Mesodermal cell (in vitro differentiated cells): ENCODE measurements at regions not wholly inside any gene's neighbourhood (a gene's known extent, or its start where the extent isn't known, plus 50 kb on each side); places are given as distances from the start of the nearest gene placed in this dataset.

Experiments
- H3K27ac ChIP-seq: 2 replicates; pipeline ENCODE4 v1.7.0; 2013; ENCODE audit warnings: mild to moderate bottlenecking, low read depth, low read length, moderate library complexity; ENCODE audit not compliant: severe bottlenecking
- H3K36me3 ChIP-seq: 2 replicates; pipeline ENCODE4 v1.7.1; 2013; ENCODE audit warnings: mild to moderate bottlenecking, low read length, moderate library complexity; ENCODE audit not compliant: control insufficient read depth, insufficient read depth
- H3K4me1 ChIP-seq: one replicate; pipeline ENCODE4 v1.7.1; 2013; ENCODE audit warnings: mild to moderate bottlenecking, low read length; ENCODE audit not compliant: insufficient read depth, control insufficient read depth, poor library complexity, severe bottlenecking
- H3K4me3 ChIP-seq: 2 replicates; pipeline ENCODE4 v1.7.0; 2013; ENCODE audit warnings: low read length, control low read depth, mild to moderate bottlenecking; ENCODE audit not compliant: insufficient read depth, poor library complexity, severe bottlenecking; ENCODE audit errors: extremely low read depth
- H3K9me3 ChIP-seq: 2 replicates; pipeline ENCODE4 v1.7.1; 2013; ENCODE audit warnings: mild to moderate bottlenecking, low read length, moderate library complexity; ENCODE audit not compliant: control insufficient read depth
- WGBS, 2 experiments: methylation state at CpG; one replicate each; pipeline ENCODE4 v1.1.5; 2013; ENCODE audit warnings: missing lambda C conversion rate in 2 of 2; ENCODE audit not compliant: insufficient coverage in 2 of 2; 5-methylcytosine and 5-hydroxymethylcytosine counted together

DNA sequence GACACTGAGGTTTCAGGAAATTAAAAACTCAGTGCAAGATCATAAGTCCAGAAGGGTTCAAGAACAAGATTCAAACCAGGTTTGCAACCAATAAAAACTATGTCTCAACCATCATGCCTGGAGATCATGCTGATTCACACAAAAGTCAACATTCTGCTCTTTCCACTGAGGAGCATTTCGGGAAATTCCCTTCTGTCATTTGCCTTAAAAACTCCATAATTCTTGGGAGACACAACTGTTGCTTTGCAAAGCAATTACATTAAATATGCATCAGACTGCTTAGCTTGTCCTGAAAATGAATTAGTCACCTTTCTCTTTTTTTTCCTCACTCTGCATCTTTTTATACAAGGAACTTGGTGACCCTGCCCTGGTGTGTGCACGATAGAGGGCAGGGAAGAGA is 275.9 kb upstream of the ZNF462 start:
- no peak overlapping the region for H3K4me3 ChIP-seq
- no peaks in the 10 kb centered on the region for H3K9me3 ChIP-seq
- no peaks in the 10 kb centered on the region for H3K36me3 ChIP-seq
- H3K27ac ChIP-seq, result no peak overlapping the region
- WGBS, 2 experiments, result 91 to 97% methylated on average over 1 to 2 of the region's 2 CpGs
- H3K4me1 ChIP-seq, result peaks cover 32% of the 10 kb centered on the region

GRCh38 chr9:106588626-106589025 is 274.3 kb upstream of the ZNF462 start:
- H3K4me3 ChIP-seq, result no peak overlapping the region
- no peaks in the 10 kb centered on the region for H3K9me3 ChIP-seq
- peak overlapping the region; percentile 85 for H3K27ac ChIP-seq
- 21 to 35% methylated on average over 3 to 4 of the region's 5 CpGs for WGBS, 2 experiments
- H3K4me1 ChIP-seq, result peaks cover 30% of the 10 kb centered on the region
- H3K36me3 ChIP-seq, result no peaks in the 10 kb centered on the region

DNA sequence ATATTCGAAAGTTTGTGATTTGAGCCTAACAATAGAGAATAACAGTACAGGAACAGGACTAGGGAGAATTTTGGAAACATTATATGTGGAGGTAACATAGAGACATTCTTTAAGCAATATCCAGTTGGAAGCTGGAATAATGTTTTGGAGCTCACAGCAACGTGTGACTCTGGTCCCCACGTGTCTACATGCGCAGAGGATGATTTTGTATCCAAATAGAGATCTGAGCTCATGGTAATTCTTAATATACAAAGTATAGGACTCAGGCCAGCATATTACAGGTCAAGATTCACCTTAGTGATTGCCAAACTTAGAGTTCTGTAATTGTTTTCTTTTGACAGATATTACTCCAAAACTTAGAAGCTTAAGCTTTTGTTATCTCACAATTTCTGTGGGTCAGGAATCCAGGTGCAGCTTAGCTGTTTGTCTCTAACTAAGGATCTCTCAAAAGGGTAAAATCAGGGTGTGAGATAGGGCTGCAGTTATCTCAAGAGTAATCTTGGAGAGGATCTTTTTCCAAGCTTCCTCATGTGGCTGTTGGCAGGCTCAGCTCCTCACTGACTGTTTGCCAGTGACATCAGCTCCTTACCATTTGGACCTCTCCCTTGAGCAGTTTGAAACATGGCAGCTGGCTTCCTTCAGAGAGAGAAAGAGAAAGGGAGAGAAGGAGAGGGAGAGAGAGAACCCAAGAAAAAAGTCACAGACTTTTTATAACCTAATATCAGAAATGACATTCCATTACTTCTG is 272.0 kb upstream of the ZNF462 start:
- Histone ChIP-seq H3K36me3 (no peaks in the 10 kb centered on the region), H3K4me3 (no peak overlapping the region), H3K9me3 (no peaks in the 10 kb centered on the region), H3K27ac (no peak overlapping the region), H3K4me1 (peaks cover 28% of the 10 kb centered on the region)
- 100% methylated on average over 2 of the region's 4 CpGs for WGBS, 2 experiments

- WGBS, 2 experiments, result 94 to 96% methylated on average over 7 of the region's 7 CpGs
- H3K27ac ChIP-seq, result no peak overlapping the region
- H3K9me3 ChIP-seq, result no peaks in the 10 kb centered on the region
- no peak overlapping the region for H3K4me3 ChIP-seq
- no peaks in the 10 kb centered on the region for H3K36me3 ChIP-seq
- H3K4me1 ChIP-seq, result peaks cover 18% of the 10 kb centered on the region
Observed at GRCh38 chr9:106593201-106593600, 269.8 kb upstream of the ZNF462 start.

- Histone ChIP-seq H3K36me3 (no peaks in the 10 kb centered on the region), H3K27ac (no peak overlapping the region), H3K4me1 (no peaks in the 10 kb centered on the region), H3K4me3 (no peak overlapping the region), H3K9me3 (no peaks in the 10 kb centered on the region)
- WGBS, 2 experiments, result 84 to 89% methylated on average over 4 of the region's 4 CpGs
Observed at GRCh38 chr9:106596984-106597383, 266.0 kb upstream of the ZNF462 start.

- H3K36me3 ChIP-seq, result no peaks in the 10 kb centered on the region
- H3K27ac ChIP-seq, result no peak overlapping the region
- WGBS, 2 experiments, result 67 to 90% methylated on average over 1 to 3 of the region's 4 CpGs
- H3K9me3 ChIP-seq, result no peaks in the 10 kb centered on the region
- no peaks in the 10 kb centered on the region for H3K4me1 ChIP-seq
- no peak overlapping the region for H3K4me3 ChIP-seq
Observed at GRCh38 chr9:106600955-106601560, 261.9 kb upstream of the ZNF462 start.

- no peak overlapping the region for H3K27ac ChIP-seq
- no peaks in the 10 kb centered on the region for H3K4me1 ChIP-seq
- H3K36me3 ChIP-seq, result no peaks in the 10 kb centered on the region
- no peaks in the 10 kb centered on the region for H3K9me3 ChIP-seq
- no peak overlapping the region for H3K4me3 ChIP-seq
- WGBS, 2 experiments, result 100% methylated on average over 1 of the region's 1 CpG; no CpG with 5 or more reads in 1 of the 2 experiments
Observed at GRCh38 chr9:106602344-106602743, 260.6 kb upstream of the ZNF462 start.

GRCh38 chr9:106613250-106613737 is 249.7 kb upstream of the ZNF462 start:
- Histone ChIP-seq H3K27ac (no peak overlapping the region), H3K36me3 (no peaks in the 10 kb centered on the region), H3K4me3 (no peak overlapping the region), H3K4me1 (peaks cover 23% of the 10 kb centered on the region), H3K9me3 (no peaks in the 10 kb centered on the region)
- 90 to 93% methylated on average over 2 to 3 of the region's 3 CpGs for WGBS, 2 experiments

DNA sequence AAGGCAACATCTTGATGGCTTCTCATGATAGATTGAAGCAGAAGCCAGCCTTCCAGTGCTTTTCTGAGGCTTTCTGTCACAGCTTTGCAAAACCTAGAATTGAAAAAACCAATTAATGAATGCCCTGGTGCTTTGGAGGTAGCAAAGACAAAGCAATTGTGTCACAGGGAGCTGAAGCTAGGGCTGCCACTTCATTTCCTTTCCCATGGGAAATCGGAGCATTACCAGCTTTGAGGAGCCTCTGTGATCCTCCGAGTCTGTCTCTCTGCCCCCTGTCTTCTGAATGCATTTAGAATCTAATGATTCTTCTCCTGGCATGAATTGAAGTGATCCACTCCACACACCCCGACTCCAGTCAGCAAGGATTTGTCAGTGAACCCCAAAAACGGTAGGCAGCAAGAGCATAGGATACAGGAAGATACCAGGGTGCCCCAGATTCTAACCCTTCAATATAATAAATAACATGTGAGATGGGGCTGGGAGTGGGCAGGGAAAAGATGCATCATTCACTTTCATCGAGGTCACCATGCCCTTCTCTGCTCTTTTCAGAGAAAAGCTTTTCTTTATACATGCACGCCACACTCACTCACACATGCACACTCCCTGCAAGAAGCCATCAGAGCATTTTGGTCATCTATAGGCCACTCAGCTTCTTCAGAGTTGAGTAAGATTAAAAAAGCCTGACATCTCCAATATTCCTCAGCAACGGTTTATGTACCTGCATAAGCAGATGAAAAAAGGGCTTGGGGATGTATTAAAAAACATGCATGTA is 247.7 kb upstream of the ZNF462 start:
- no peaks in the 10 kb centered on the region for H3K36me3 ChIP-seq
- 86 to 96% methylated on average over 4 of the region's 7 CpGs for WGBS, 2 experiments
- H3K27ac ChIP-seq, result no peak overlapping the region
- peaks cover 28% of the 10 kb centered on the region for H3K4me1 ChIP-seq
- no peak overlapping the region for H3K4me3 ChIP-seq
- H3K9me3 ChIP-seq, result no peaks in the 10 kb centered on the region

DNA sequence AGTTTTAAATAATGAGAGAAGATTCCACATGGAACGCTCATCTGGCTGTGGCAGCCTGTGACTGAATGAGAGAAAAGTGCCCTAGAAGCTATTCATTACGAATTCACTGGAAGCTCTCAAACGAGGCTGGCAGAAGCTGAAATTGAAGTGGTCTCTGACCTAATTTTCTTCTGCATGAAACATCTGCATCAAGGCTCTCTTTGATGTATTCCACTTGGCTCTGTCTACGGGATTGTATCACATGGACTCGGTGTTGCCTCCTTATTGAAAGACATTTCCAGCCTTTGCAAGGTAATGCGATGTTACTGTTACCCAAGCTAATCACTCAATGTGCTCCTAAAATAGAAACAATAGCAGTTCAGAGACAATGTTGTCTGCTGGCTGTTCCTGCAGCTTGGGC is 246.9 kb upstream of the ZNF462 start:
- no peaks in the 10 kb centered on the region for H3K9me3 ChIP-seq
- peaks cover 28% of the 10 kb centered on the region for H3K4me1 ChIP-seq
- 77 to 88% methylated on average over 6 of the region's 6 CpGs for WGBS, 2 experiments
- peak overlapping the region; percentile 13 for H3K27ac ChIP-seq
- no peak overlapping the region for H3K4me3 ChIP-seq
- no peaks in the 10 kb centered on the region for H3K36me3 ChIP-seq
